Endothelial cell (in vitro differentiated cells): ENCODE measurements at regions not wholly inside any gene's neighbourhood (a gene's known extent, or its start where the extent isn't known, plus 50 kb on each side); places are given as distances from the start of the nearest gene placed in this dataset.

Experiments used
- DNase-seq: peaks from one replicate; pipeline ENCODE4 v3.0.0; 2021; ENCODE audit warnings: low spot score
- H3K27ac Mint-ChIP-seq: one replicate; pipeline ENCODE4 v1.8.0; 2021; ENCODE audit warnings: mixed read lengths, inconsistent platforms; ENCODE audit not compliant: unreplicated experiment
- H3K27me3 Mint-ChIP-seq: one replicate; pipeline ENCODE4 v1.8.0; 2021; ENCODE audit warnings: mild to moderate bottlenecking, moderate library complexity, mixed read lengths, inconsistent platforms; ENCODE audit not compliant: unreplicated experiment
- H3K36me3 Mint-ChIP-seq: one replicate; pipeline ENCODE4 v1.8.0; 2021; ENCODE audit warnings: mild to moderate bottlenecking, low read depth, mixed read lengths, inconsistent platforms; ENCODE audit not compliant: unreplicated experiment
- H3K4me1 Mint-ChIP-seq: one replicate; pipeline ENCODE4 v1.8.0; 2021; ENCODE audit warnings: mild to moderate bottlenecking, mixed read lengths, inconsistent platforms; ENCODE audit not compliant: unreplicated experiment
- H3K4me3 Mint-ChIP-seq: one replicate; pipeline ENCODE4 v1.8.0; 2021; ENCODE audit warnings: mild to moderate bottlenecking, mixed read lengths, inconsistent platforms; ENCODE audit not compliant: unreplicated experiment
- H3K9me3 Mint-ChIP-seq: one replicate; pipeline ENCODE4 v1.8.0; 2021; ENCODE audit warnings: mixed read lengths, inconsistent platforms; ENCODE audit not compliant: unreplicated experiment
- TF ChIP-seq, protein P1 (sequence below): fragments of 200-600 bp; sonication (generic); IDR thresholded peaks from one replicate; pipeline ENCODE4 v1.5.0; 2021; ENCODE audit warnings: antibody characterized with exemption; ENCODE audit not compliant: unreplicated experiment

DNA sequence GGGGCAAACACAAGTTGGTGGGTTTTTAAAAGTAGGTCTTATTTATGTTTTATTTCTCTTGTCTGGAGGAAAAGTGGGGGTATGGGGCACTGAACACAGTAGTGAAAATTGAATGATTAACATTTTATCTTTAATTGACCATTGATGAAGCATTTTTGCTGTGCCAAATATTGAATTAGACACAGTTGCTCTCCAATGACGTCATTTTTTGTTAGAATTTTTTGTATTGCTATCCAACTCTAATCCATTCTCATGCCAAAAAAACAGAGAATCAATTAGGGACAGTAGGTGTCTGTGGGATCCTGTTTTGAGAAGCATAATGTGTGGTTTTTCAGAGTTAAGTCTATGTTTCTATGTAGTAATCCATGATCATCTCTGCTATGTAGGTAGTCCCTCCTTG, 1032.8 kb downstream of the STPG2 start:
- Mint-ChIP-seq H3K4me1 (no peaks in the 10 kb centered on the region), H3K27ac (no peak overlapping the region), H3K36me3 (no peaks in the 10 kb centered on the region), H3K27me3 (no peaks in the 10 kb centered on the region), H3K4me3 (no peak overlapping the region), H3K9me3 (no peaks in the 10 kb centered on the region)
- TF ChIP-seq, protein P1, sequence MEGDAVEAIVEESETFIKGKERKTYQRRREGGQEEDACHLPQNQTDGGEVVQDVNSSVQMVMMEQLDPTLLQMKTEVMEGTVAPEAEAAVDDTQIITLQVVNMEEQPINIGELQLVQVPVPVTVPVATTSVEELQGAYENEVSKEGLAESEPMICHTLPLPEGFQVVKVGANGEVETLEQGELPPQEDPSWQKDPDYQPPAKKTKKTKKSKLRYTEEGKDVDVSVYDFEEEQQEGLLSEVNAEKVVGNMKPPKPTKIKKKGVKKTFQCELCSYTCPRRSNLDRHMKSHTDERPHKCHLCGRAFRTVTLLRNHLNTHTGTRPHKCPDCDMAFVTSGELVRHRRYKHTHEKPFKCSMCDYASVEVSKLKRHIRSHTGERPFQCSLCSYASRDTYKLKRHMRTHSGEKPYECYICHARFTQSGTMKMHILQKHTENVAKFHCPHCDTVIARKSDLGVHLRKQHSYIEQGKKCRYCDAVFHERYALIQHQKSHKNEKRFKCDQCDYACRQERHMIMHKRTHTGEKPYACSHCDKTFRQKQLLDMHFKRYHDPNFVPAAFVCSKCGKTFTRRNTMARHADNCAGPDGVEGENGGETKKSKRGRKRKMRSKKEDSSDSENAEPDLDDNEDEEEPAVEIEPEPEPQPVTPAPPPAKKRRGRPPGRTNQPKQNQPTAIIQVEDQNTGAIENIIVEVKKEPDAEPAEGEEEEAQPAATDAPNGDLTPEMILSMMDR = no peak
- DNase-seq = no peak

DNA sequence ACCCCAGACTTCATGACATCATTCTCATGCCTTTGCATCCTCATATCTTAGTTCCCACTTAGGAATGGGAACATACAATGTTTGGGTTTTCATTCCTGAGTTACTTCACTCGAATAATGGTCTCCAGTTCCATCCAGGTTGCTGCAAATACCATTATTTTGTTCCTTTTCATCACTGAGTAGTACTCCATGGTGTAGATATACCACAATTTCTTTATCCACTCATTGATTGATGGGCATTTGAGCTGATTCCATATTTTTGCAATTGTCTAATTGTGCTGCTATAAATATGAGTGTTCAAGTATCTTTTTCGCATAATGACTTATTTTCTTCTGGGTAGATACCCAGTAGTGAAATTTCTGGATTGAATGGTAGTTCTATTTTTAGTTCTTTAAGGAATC, 1026.8 kb downstream of the STPG2 start:
- no peaks in the 10 kb centered on the region for H3K36me3 Mint-ChIP-seq
- peaks cover 3% of the 10 kb centered on the region for H3K27me3 Mint-ChIP-seq

DNA sequence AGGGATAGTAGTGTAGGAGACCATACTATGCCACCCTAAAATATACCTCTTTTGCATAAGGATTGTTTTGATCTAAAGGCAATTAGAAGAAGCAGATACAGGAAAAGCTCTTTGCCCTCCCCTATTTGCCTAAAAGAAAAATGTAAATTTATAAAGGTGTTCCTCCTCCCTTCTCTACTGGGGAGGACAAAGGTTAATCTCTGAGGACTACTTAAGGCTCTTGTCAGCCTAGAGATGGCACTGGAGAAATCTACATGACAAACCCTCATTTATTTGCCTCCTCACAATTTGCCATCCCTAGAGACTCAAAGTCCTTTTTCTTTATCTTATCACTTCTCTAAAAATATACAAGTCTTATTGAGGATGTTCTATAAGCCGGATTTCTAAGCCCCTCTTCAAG, 1021.8 kb downstream of the STPG2 start:
- DNase-seq = no peak
- no peaks in the 10 kb centered on the region for H3K4me1 Mint-ChIP-seq
- H3K27ac Mint-ChIP-seq = no peak overlapping the region
- TF ChIP-seq, protein P1 = no peak
- peaks cover 3% of the 10 kb centered on the region for H3K27me3 Mint-ChIP-seq
- H3K4me3 Mint-ChIP-seq = no peak overlapping the region
- no peaks in the 10 kb centered on the region for H3K9me3 Mint-ChIP-seq
- H3K36me3 Mint-ChIP-seq = no peaks in the 10 kb centered on the region

More for the DNA sequence above, 1026.8 kb downstream of the STPG2 start:
- Mint-ChIP-seq H3K4me1 (no peaks in the 10 kb centered on the region), H3K9me3 (no peaks in the 10 kb centered on the region), H3K4me3 (no peak overlapping the region), H3K27ac (no peak overlapping the region)
- TF ChIP-seq, protein P1 = no peak
- no peak for DNase-seq

DNA sequence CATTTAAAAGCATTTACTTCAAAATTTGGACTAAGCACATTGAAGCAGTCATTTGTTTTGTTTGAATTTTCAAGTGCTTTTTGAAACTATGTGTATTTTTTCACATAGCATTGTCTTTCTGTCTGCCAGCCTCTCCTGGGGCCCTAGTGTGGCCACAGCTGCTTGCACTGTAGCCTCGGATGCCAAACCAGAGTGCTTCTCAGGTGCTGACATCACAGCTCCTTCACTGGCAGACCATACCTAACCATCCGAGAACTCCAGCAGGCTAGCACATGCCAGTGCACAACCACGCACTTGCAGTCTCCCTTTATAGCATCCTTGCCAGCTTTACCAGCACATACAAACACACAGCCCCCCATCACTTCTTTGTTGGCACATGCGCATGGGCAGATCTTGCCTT, 1019.7 kb downstream of the STPG2 start:
- H3K27ac Mint-ChIP-seq = no peak overlapping the region
- no peak overlapping the region for H3K4me3 Mint-ChIP-seq
- H3K4me1 Mint-ChIP-seq = peaks cover 4% of the 10 kb centered on the region
- DNase-seq = no peak
- TF ChIP-seq, protein P1 = no peak
- H3K27me3 Mint-ChIP-seq = peaks cover 1% of the 10 kb centered on the region
- H3K9me3 Mint-ChIP-seq = no peaks in the 10 kb centered on the region
- H3K36me3 Mint-ChIP-seq = no peaks in the 10 kb centered on the region

DNA sequence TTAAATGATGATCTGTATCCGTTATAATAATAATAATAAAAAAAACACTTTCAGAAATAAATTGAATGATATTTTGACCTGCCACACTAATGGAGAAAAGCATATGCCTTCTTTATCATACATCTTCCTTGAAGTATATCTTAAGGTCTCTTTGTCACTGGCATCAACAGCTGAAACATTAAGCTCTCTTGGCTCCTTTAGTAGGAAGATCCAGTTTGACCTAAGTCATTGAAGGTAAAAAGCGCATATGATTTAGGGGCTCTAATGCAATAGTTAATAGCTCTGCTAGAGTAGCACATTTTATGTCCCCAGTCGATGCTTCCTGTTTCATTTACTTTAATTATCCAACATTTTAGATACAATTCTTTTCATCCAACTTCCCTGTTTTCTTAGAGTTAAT, 1010.8 kb downstream of the STPG2 start:
- no peaks in the 10 kb centered on the region for H3K27me3 Mint-ChIP-seq
- peaks cover 2% of the 10 kb centered on the region for H3K4me1 Mint-ChIP-seq
- TF ChIP-seq, protein P1 = no peak
- DNase-seq = no peak
- peaks cover 5% of the 10 kb centered on the region for H3K36me3 Mint-ChIP-seq
- H3K4me3 Mint-ChIP-seq = no peak overlapping the region
- H3K27ac Mint-ChIP-seq = no peak overlapping the region
- no peaks in the 10 kb centered on the region for H3K9me3 Mint-ChIP-seq
